ENCODE measurements at regions not wholly inside any gene's neighbourhood (a gene's known extent, or its start where the extent isn't known, plus 50 kb on each side); places are given as distances from the start of the nearest gene placed in this dataset.

DNA sequence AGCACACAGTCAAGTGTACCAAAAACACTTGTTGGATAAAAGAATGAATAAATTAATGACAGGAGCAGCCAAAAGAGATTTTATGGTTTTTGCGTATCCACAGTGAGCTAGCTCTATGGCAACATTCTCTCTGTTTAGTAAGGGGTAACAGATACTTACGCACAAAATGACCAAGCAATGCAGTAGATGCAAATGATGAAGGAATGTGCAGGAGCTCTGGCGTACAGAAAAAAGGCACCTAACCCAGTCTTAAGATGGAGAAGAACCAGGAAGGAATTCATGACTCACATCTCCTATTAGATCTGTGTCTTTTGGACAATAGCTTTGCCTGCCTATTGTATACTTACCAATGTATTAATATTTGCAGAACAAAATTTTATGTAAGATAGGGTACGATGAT is 191.9 kb upstream of the PREP start:
- TF ChIP-seq, protein P1, sequence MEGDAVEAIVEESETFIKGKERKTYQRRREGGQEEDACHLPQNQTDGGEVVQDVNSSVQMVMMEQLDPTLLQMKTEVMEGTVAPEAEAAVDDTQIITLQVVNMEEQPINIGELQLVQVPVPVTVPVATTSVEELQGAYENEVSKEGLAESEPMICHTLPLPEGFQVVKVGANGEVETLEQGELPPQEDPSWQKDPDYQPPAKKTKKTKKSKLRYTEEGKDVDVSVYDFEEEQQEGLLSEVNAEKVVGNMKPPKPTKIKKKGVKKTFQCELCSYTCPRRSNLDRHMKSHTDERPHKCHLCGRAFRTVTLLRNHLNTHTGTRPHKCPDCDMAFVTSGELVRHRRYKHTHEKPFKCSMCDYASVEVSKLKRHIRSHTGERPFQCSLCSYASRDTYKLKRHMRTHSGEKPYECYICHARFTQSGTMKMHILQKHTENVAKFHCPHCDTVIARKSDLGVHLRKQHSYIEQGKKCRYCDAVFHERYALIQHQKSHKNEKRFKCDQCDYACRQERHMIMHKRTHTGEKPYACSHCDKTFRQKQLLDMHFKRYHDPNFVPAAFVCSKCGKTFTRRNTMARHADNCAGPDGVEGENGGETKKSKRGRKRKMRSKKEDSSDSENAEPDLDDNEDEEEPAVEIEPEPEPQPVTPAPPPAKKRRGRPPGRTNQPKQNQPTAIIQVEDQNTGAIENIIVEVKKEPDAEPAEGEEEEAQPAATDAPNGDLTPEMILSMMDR (IDR thresholded peaks at IDR 0.05): no peak
- TF ChIP-seq EZH2 (IDR thresholded peaks at IDR 0.05; ENCODE audit: borderline replicate concordance, insufficient read depth, low read depth, low read length, poor library complexity, severe bottlenecking): no peak
